ENCODE measurements at regions not wholly inside any gene's neighbourhood (a gene's known extent, or its start where the extent isn't known, plus 50 kb on each side); places are given as distances from the start of the nearest gene placed in this dataset.
A peak's percentile ranks its signal among the peaks of the same experiment; 100 is the strongest.
"Not testable (repeated sequence)": the region's sequence is repeated elsewhere in the genome, so short reads cannot be mapped to it uniquely, and the experiment has no call there.

DNA sequence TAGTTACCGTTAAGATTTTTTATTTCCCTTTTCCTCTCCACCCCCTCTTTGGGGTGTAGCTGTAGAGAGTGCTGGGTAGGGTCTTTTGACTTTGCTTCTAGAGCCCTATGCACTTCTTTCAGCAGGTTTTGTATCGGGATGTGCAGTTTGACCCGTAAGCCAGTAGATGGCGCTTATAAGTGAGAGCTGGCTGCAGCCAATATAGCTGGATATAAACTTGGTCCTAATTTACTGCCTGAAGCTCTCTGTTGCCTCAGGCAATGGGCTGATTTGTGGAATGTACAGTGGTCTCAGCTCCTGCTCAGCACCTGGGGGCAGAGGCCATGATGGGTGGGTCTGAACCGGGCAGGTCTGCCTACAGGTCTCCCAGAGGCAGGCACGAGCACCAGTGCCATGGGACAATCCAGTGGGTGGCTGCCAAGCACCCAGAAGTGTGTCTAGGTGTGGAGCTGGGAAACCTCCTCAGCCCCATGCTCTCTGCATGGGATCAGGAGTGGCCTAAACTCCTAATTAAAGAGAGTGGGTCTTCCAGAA, 146.5 kb downstream of the SPANXN1 start:
- DNase-seq (ENCODE audit: low read depth), result no peak
- H3K4me3 ChIP-seq (ENCODE audit: low read depth, low read length), result no peak overlapping the region
- TF ChIP-seq, protein P1, sequence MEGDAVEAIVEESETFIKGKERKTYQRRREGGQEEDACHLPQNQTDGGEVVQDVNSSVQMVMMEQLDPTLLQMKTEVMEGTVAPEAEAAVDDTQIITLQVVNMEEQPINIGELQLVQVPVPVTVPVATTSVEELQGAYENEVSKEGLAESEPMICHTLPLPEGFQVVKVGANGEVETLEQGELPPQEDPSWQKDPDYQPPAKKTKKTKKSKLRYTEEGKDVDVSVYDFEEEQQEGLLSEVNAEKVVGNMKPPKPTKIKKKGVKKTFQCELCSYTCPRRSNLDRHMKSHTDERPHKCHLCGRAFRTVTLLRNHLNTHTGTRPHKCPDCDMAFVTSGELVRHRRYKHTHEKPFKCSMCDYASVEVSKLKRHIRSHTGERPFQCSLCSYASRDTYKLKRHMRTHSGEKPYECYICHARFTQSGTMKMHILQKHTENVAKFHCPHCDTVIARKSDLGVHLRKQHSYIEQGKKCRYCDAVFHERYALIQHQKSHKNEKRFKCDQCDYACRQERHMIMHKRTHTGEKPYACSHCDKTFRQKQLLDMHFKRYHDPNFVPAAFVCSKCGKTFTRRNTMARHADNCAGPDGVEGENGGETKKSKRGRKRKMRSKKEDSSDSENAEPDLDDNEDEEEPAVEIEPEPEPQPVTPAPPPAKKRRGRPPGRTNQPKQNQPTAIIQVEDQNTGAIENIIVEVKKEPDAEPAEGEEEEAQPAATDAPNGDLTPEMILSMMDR (conservative IDR thresholded peaks at IDR 0.05; ENCODE audit: low read depth, low read length), result peak; percentile 7

DNA sequence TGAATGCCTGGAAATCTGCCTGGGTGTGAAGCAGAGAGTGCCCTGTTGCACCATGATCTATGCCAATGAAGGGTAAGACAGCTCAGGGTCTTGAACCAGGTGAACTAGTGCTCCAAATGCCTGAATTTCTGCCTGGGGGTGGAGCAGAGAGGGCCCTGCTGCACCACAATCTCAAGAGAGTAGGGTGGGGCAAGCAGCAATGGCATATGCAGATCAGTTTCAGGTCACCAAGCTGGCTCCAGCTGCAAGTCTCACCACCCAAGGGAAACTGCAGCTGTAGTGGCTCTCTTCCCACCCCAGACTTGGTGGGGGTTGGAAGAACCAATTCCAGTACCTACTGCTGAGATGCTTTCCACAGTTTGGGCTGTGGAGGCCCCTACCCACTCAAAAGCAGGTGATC, 147.0 kb downstream of the SPANXN1 start:
- no peak for DNase-seq (ENCODE audit: low read depth)

GRCh38 chrX:145396612-145397011, 149.3 kb downstream of the SPANXN1 start:
- TF ChIP-seq, protein P1 (conservative IDR thresholded peaks at IDR 0.05; ENCODE audit: low read depth, low read length), result no peak
- no peak for DNase-seq (ENCODE audit: low read depth)
- no peak overlapping the region for H3K4me3 ChIP-seq (ENCODE audit: low read depth, low read length)

More for the DNA sequence above, 147.0 kb downstream of the SPANXN1 start:
- H3K4me3 ChIP-seq (ENCODE audit: low read depth, low read length), result no peak overlapping the region
- TF ChIP-seq, protein P1 (conservative IDR thresholded peaks at IDR 0.05; ENCODE audit: low read depth, low read length), result no peak

DNA sequence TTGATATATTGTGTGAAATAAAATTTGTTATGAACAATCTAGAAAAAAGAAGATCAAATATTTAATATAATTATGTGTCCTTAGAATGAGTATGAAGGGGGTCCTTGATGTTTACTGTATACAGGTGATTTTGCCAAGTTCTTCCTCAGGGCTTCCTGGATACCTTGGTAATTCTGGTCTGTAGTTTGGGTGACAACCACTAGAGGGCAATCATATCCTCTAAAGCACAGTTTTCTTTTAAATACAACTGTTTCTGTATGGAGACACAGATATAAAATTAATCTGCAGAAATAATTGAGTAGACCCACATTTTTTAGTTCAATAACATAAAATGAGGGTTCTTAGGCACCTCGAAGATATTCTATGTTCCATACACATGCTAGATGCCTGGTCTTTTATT, 157.7 kb downstream of the SPANXN1 start:
- TF ChIP-seq, protein P1 (conservative IDR thresholded peaks at IDR 0.05; ENCODE audit: low read depth, low read length), result peak; percentile 44
- DNase-seq (ENCODE audit: low read depth), result peak; percentile 13
- no peak overlapping the region for H3K4me3 ChIP-seq (ENCODE audit: low read depth, low read length)

- TF ChIP-seq, protein P1 (conservative IDR thresholded peaks at IDR 0.05; ENCODE audit: low read depth, low read length), result no peak
- no peak for DNase-seq (ENCODE audit: low read depth)
- H3K4me3 ChIP-seq (ENCODE audit: low read depth, low read length), result no peak overlapping the region
Observed at GRCh38 chrX:145410622-145411021, 163.3 kb downstream of the SPANXN1 start.

DNA sequence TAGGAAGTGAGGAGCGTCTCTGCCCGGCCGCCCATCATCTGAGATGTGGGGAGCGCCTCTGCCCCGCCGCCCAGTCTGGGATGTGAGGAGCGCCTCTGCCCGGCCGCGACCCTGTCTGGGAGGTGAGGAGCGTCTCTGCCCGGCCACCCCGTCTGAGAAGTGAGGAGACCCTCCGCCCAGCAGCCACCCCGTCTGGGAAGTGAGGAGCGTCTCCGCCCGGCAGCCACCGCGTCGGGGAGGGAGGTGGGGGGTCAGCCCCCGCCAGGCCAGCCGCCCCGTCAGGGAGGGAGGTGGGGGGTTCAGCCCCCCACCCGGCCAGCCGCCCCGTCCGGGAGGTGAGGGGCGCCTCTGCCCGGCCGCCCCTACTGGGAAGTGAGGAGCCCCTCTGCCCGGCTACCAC, 188.9 kb downstream of the SPANXN1 start:
- H3K4me3 ChIP-seq (ENCODE audit: low read depth, low read length); DNase-seq (ENCODE audit: low read depth): not testable (repeated sequence)

GRCh38 chrX:145464650-145465049, 217.3 kb downstream of the SPANXN1 start:
- no peak overlapping the region for H3K4me3 ChIP-seq (ENCODE audit: low read depth, low read length)
- TF ChIP-seq, protein P1 (conservative IDR thresholded peaks at IDR 0.05; ENCODE audit: low read depth, low read length), result no peak
- no peak for DNase-seq (ENCODE audit: low read depth)

Measured in choroid plexus epithelial cell (primary cell).